GM12874 (cell line): ENCODE measurements at regions not wholly inside any gene's neighbourhood (a gene's known extent, or its start where the extent isn't known, plus 50 kb on each side); places are given as distances from the start of the nearest gene placed in this dataset.

Experiments
- CTCF ChIP-seq: IDR thresholded peaks from 2 replicates; pipeline ENCODE4 v1.5.1; 2011; ENCODE audit warnings: low read depth, mild to moderate bottlenecking, control low read depth, low read length, moderate library complexity; ENCODE audit not compliant: insufficient read depth

GRCh38 chr7:109449760-109450159, 880.1 kb downstream of the DNAJB9 start:
- TF ChIP-seq CTCF: no peak

- no peak for TF ChIP-seq CTCF
These were observed 886.4 kb downstream of the DNAJB9 start for GRCh38 chr7:109456116-109456515.

GRCh38 chr7:109460296-109460695, 890.6 kb downstream of the DNAJB9 start:
- TF ChIP-seq CTCF: no peak

- no peak for TF ChIP-seq CTCF
These were observed 892.5 kb downstream of the DNAJB9 start for GRCh38 chr7:109462171-109462570.

GRCh38 chr7:109473172-109473571, 903.5 kb downstream of the DNAJB9 start:
- no peak for TF ChIP-seq CTCF

- TF ChIP-seq CTCF: no peak
These were observed 906.7 kb downstream of the DNAJB9 start for GRCh38 chr7:109476409-109476808.

GRCh38 chr7:109479388-109479787, 909.7 kb downstream of the DNAJB9 start:
- TF ChIP-seq CTCF: no peak

- TF ChIP-seq CTCF: no peak
These were observed 927.4 kb downstream of the DNAJB9 start for GRCh38 chr7:109497053-109497452.
